ENCODE measurements at regions not wholly inside any gene's neighbourhood (a gene's known extent, or its start where the extent isn't known, plus 50 kb on each side); places are given as distances from the start of the nearest gene placed in this dataset.

DNA sequence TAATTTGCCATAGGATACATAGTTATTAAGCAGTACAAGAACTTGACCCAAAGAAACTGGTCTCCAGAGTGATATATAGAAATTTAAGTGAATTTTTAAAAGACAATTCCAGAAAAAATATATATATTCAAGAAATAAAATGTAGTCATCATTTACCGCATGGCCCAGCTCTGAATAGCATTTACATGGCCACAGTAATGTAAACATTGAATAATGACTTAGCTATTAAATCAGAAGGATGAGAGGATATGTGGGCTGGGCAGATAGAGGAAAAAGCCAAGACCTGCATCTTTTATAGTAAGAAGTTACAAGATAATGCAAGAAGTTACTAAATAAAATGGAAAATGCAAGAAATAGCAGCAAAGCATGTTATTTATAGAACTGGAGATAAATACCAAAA lies 405.2 kb upstream of the WWC1 start:
- TF ChIP-seq, protein P1, sequence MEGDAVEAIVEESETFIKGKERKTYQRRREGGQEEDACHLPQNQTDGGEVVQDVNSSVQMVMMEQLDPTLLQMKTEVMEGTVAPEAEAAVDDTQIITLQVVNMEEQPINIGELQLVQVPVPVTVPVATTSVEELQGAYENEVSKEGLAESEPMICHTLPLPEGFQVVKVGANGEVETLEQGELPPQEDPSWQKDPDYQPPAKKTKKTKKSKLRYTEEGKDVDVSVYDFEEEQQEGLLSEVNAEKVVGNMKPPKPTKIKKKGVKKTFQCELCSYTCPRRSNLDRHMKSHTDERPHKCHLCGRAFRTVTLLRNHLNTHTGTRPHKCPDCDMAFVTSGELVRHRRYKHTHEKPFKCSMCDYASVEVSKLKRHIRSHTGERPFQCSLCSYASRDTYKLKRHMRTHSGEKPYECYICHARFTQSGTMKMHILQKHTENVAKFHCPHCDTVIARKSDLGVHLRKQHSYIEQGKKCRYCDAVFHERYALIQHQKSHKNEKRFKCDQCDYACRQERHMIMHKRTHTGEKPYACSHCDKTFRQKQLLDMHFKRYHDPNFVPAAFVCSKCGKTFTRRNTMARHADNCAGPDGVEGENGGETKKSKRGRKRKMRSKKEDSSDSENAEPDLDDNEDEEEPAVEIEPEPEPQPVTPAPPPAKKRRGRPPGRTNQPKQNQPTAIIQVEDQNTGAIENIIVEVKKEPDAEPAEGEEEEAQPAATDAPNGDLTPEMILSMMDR (conservative IDR thresholded peaks at IDR 0.05): no peak
- no peak overlapping the region for H3K27ac ChIP-seq

DNA sequence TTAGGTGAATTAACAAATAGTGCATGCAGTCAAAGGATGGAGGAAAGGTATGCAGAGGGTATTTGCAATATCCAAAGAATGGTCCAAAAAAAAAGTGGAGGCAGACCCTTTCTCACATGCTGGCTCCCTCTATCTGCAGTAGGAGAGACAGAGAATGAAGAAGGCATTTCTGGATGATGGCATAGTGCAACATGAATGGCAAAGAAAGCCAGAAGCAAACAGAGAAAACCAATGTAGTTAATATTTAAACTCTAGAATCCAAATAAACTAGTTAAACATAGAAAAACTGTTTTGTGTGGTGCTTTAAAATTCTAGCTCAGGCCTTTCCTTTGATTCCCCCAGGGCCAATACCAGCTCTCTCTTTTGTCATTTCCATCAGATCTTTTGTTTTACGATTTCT lies 403.1 kb upstream of the WWC1 start:
- TF ChIP-seq, protein P1 (conservative IDR thresholded peaks at IDR 0.05): no peak

DNA sequence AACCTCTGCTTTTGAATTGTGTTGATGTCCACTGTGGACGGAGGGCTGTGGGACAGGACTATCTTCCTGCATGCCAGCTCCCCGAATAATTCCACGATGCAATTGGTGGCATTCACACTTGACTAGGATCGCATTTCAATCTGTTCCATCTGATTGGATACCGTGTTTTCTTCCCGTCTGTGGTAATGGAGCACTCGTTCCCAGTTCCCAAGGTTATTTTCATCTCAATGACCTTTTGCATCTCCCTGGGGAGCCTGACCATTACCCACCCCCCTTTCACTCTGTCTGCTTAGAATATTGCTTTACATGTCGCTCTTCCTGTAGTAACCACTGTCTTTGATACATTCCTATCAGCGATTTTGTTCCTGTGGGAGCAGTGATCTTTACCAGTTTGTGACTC lies 402.2 kb upstream of the WWC1 start:
- no peak overlapping the region for H3K27ac ChIP-seq
- TF ChIP-seq, protein P1 (conservative IDR thresholded peaks at IDR 0.05): no peak

More for the DNA sequence above, 403.1 kb upstream of the WWC1 start:
- no peak overlapping the region for H3K27ac ChIP-seq

DNA sequence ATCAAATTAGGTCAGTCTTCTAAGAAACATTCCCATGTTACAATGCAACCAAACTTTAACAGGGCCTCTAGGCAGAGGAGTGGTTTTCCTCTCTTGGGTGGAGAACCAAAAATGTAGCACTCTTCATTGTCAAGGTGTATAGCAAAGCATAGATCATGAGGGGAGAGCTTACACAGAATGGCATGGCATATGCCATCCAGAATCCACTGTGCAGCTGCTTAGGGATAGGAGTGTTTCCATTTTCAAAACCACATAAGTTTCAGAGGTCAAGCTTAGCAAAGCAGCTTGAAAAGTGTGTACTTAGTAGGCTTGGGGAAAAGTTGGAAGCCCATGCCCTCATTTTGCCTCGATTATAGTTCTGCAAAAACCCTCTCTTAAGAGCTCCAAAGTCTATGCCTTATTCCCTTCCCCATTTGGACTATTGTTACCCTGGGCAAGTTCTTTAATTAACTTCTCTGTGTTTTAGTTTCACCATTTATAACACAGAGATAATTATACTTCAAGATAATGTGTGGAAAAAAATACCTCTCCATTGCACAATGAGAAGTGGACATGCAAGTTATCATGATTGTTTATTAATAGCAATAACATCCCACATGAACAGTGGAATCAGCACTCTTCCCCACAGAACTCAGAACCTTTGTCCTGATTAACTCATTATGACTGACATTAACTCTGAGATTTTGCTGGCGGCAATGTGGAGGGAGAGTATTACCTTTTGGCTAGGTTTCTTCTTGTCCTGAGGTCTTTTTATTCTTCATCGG lies 398.9 kb upstream of the WWC1 start:
- TF ChIP-seq, protein P1 (conservative IDR thresholded peaks at IDR 0.05): no peak
- H3K27ac ChIP-seq: no peak overlapping the region

DNA sequence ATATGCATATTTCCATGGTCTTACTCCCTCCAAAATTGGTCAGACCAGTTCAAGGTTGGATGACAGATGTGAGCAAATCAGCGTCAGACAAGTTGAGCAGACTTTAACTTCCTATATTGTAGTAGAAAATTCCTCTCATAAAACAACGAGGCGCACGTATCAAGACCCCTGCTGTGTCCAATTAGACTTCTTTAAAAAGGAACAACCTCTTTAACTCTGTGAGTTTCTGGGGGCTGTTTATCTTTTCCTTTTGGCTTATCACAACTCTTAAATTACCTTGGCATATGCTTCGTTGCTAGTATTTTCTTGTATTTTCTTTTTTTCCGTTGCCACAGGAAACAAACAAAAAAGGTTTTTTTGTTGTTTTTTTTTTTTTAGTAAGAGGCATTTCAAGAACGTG lies 398.2 kb upstream of the WWC1 start:
- TF ChIP-seq, protein P1 (conservative IDR thresholded peaks at IDR 0.05): no peak
- H3K27ac ChIP-seq: no peak overlapping the region

DNA sequence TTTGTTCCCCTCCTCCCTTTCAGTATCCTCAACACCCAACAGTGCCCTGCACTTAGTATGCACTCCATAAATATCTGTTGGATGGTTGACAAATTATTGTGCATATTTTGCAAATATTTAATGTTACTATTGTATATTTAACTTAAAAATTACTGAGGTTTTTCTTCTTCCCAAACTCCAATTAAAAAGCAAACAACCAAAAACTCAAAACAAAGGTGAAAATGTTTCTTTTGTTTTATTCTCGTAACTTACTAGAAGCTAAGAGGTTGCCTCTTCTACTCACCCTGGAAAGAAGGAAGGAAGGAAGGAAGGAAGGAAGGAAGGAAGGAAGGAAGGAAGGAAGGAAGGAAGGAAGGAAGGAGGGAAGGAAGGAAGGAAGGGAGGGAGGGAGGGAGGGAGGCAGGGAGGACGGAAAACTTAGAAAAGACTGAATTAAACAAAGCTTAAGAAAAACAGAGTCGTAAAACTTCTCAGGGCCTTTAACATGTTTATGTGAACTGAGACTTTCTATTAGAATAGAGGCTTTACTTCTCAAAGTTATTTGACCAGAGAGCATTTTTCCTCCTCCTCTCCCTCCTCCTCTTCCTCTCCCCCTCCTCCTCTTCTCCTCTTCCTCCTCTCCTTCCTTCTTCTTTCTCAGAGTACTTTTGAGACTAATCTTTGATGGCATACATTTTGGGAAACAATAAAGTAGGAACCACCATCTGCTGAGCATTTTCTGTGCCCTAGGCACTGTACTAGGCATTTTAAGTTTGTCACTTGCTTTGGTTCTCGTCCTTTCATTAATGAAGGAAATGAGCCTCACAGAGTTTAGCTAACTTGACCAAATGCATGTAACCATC lies 396.6 kb upstream of the WWC1 start:
- TF ChIP-seq, protein P1 (conservative IDR thresholded peaks at IDR 0.05): no peak
- H3K27ac ChIP-seq: no peak overlapping the region

DNA sequence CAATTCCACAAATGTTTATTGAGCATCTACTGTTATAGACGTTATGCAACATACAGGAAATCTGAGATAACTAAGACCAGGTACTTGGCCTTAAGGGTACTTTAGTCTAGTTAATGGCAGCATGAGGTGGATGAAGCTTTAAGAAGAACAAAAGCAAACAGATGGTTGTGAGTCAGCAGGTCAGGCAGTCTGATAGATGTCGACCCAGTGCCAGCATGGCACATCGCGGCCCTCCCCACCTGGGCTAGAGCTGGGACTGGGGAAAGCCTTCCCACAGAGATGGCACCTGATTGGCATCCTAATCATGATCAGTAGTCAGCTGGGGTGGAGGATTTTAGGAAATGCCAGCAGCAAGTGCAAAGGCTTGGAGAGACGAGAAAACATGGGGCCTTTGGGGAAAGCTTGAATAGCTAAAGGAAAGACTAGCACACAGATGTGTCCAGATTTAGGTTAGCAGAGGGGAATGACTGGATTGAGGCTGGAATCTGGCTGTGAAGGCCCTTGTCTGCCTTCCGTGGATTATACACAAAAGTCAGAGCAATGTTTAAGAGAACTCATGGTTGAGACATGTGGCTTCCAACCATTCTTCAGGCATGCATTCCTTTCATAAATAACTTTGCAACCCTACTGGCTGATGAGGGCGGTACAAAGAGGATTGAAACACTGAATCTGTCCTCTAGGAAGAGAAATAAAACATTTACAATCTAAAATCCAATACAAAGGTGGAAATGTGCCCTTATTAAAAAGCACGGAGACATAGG lies 395.4 kb upstream of the WWC1 start:
- TF ChIP-seq, protein P1 (conservative IDR thresholded peaks at IDR 0.05): no peak
- no peak overlapping the region for H3K27ac ChIP-seq
